Heart left ventricle (tissue), 13 donors: ENCODE measurements at regions not wholly inside any gene's neighbourhood (a gene's known extent, or its start where the extent isn't known, plus 50 kb on each side); places are given as distances from the start of the nearest gene placed in this dataset.

Experiments
- POLR2A ChIP-seq, 2 donors: fragments of 450-650 bp; IDR thresholded peaks; one replicate each; pipeline ENCODE4 v1.6.1; 2017; ENCODE audit warnings: antibody characterized with exemption in 2 of 2, mild to moderate bottlenecking in 2 of 2, moderate library complexity in 2 of 2
- TF ChIP-seq, protein P1 (sequence below), 12 donors: fragments of 200-600 bp; sonication (generic) in 4 of 12; IDR thresholded peaks; one replicate each; pipeline versions ENCODE4 v1.5.0 to v1.8.0; 2018 to 2022; ENCODE audit warnings: antibody characterized with exemption in 12 of 12, mild to moderate bottlenecking in 5 of 12
- donor health status: ischemic (EF 13 %, LVEDD 7.1; RV severe dilation, severe dysfunction).
- donor health status: DM: no; HTN: yes; CAD: no.
- donor health status: DM: no; HTN: no; CAD: no.
- donor health status: ischemic (EF 25% LVEDD 6.9; RV normal size, moderate dysfunction).
- donor health status: ischemic (EF 25% LVEDD 5.7; RV mildly dilated, moderate dysfunction).
- donor health status: ischemic (EF 35%, LVEDD 5.7; RV mildly dilated, moderate dysfunction).
- donor health status: nonischemic (EF 11% LVEDD 7.7; RV severe dilation, severe dysfunction).
- donor health status: DM: yes; HTN: yes; CAD: no.
- donor health status: PGD.
- donor health status: ischemic (EF 29% LVEDD 5.4; RV normal size, mild dysfunction).
- donor health status: nonischemic (EF 23%, LVEDD 6.1; RV moderate dilation, normal function).

DNA sequence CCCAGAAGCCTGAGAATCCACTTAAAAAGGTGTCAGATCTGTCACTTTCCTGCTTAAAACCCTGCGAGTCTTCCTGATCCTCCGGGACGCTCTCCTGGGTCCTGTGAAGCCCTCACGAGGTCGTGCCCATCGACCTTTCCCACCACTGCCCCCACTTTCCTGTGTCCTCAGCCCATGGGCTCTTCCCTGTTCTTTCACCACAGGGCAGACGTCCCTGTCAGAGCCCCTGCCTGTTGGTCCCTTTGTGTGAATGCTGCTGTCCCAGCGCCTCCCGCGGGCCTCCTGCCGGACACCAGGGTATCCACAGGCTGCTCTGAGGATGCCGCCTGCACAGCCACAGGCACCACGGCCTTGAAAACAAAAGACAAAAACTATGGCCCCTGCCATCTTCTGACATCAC is 125.6 kb downstream of the TMEM18 start:
- TF ChIP-seq, protein P1, sequence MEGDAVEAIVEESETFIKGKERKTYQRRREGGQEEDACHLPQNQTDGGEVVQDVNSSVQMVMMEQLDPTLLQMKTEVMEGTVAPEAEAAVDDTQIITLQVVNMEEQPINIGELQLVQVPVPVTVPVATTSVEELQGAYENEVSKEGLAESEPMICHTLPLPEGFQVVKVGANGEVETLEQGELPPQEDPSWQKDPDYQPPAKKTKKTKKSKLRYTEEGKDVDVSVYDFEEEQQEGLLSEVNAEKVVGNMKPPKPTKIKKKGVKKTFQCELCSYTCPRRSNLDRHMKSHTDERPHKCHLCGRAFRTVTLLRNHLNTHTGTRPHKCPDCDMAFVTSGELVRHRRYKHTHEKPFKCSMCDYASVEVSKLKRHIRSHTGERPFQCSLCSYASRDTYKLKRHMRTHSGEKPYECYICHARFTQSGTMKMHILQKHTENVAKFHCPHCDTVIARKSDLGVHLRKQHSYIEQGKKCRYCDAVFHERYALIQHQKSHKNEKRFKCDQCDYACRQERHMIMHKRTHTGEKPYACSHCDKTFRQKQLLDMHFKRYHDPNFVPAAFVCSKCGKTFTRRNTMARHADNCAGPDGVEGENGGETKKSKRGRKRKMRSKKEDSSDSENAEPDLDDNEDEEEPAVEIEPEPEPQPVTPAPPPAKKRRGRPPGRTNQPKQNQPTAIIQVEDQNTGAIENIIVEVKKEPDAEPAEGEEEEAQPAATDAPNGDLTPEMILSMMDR (IDR thresholded peaks at IDR 0.05) = no peak
- no peak for TF ChIP-seq POLR2A (IDR thresholded peaks at IDR 0.05)
